ENCODE measurements at regions not wholly inside any gene's neighbourhood (a gene's known extent, or its start where the extent isn't known, plus 50 kb on each side); places are given as distances from the start of the nearest gene placed in this dataset.

GRCh38 chr11:13209379-13209778 is 68.2 kb upstream of the BMAL1 start:
- ChIA-PET POLR2A (no interaction called here), CTCF (interaction anchor here (0.7 to 1.8 kb wide), 6 partner anchors 25 to 295 kb away, joined by 3 to 13 read pairs (median 6); no protein-coding TSS in a partner anchor)
- H3K36me3 ChIP-seq (ENCODE audit: control insufficient read depth, insufficient read depth, low read length), result no peaks in the 10 kb centered on the region
- no peak for DNase-seq (ENCODE audit: low read depth, low spot score)
- intact Hi-C loops (cut with micrococcal nuclease; ENCODE audit: unreplicated experiment) (no loop called here), in situ Hi-C loops (cut with HindIII; ENCODE audit: low pct_unique_long_range_greater_than_20kb, low sequenced_read_pairs) (no loop called here)
- H3K4me3 ChIP-seq (ENCODE audit: low read depth in 2 of 2, low read length in 2 of 2), result no peak overlapping the region
- no peak overlapping the region for H3K27ac ChIP-seq (ENCODE audit: low read length)
- TF ChIP-seq SIN3A (IDR thresholded peaks at IDR 0.05; ENCODE audit: borderline replicate concordance, insufficient read depth, low read depth, low read length) (no peak), CTCF (IDR thresholded peaks at IDR 0.05) (no peak), REST (IDR thresholded peaks at IDR 0.05; ENCODE audit: insufficient read depth in 1 of 2, low read depth in 2 of 2, low read length in 1 of 2) (no peak), TCF7L2 (IDR thresholded peaks at IDR 0.05; ENCODE audit: low read depth, low read length) (no peak), POLR2AphosphoS5 (IDR thresholded peaks at IDR 0.05; ENCODE audit: low read depth, low read length) (no peak)
- H3K9me3 ChIP-seq (ENCODE audit: control insufficient read depth, insufficient read depth, low read depth, low read length), result no peaks in the 10 kb centered on the region
- H3K4me1 ChIP-seq (ENCODE audit: control insufficient read depth, insufficient read depth, low read length), result no peaks in the 10 kb centered on the region
- no peak for ATAC-seq
- BruUV-seq (replicated peaks), result no TSS peak
- no peaks in the 10 kb centered on the region for H3K27me3 ChIP-seq (ENCODE audit: control insufficient read depth, insufficient read depth, low read length)

- H3K27ac ChIP-seq (ENCODE audit: low read length), result no peak overlapping the region
- POLR2A ChIA-PET, result interaction anchor here (0.5 kb wide), 1 partner anchor 356 kb away, joined by 3 read pairs; no protein-coding TSS in a partner anchor
- TF ChIP-seq POLR2AphosphoS5 (IDR thresholded peaks at IDR 0.05; ENCODE audit: low read depth, low read length) (no peak), CTCF (IDR thresholded peaks at IDR 0.05) (peak; percentile 77), SIN3A (IDR thresholded peaks at IDR 0.05; ENCODE audit: borderline replicate concordance, insufficient read depth, low read depth, low read length) (no peak), TCF7L2 (IDR thresholded peaks at IDR 0.05; ENCODE audit: low read depth, low read length) (no peak), REST (IDR thresholded peaks at IDR 0.05; ENCODE audit: insufficient read depth in 1 of 2, low read depth in 2 of 2, low read length in 1 of 2) (no peak)
- H3K9me3 ChIP-seq (ENCODE audit: control insufficient read depth, insufficient read depth, low read depth, low read length), result no peaks in the 10 kb centered on the region
- no peaks in the 10 kb centered on the region for H3K4me1 ChIP-seq (ENCODE audit: control insufficient read depth, insufficient read depth, low read length)
- no TSS peak for BruUV-seq (replicated peaks)
- no peaks in the 10 kb centered on the region for H3K27me3 ChIP-seq (ENCODE audit: control insufficient read depth, insufficient read depth, low read length)
- ATAC-seq (peak; percentile 91), DNase-seq (ENCODE audit: low read depth, low spot score) (peak; percentile 71)
- H3K36me3 ChIP-seq (ENCODE audit: control insufficient read depth, insufficient read depth, low read length), result no peaks in the 10 kb centered on the region
- intact Hi-C loops (cut with micrococcal nuclease; ENCODE audit: unreplicated experiment) (loop anchor here (1.0 to 5.0 kb wide), 2 partner anchors 134 to 257 kb away; no protein-coding TSS in a partner anchor), in situ Hi-C loops (cut with HindIII; ENCODE audit: low pct_unique_long_range_greater_than_20kb, low sequenced_read_pairs) (no loop called here)
- CTCF ChIA-PET, result interaction anchor here (0.7 to 1.8 kb wide), 5 partner anchors 116 to 247 kb away, joined by 4 to 13 read pairs (median 7); no protein-coding TSS in a partner anchor
- no peak overlapping the region for H3K4me3 ChIP-seq (ENCODE audit: low read depth in 2 of 2, low read length in 2 of 2)
Measured at GRCh38 chr11:13210424-13210823, 67.2 kb upstream of the BMAL1 start.

Measured in Panc1 (cell line).